ENCODE measurements at regions not wholly inside any gene's neighbourhood (a gene's known extent, or its start where the extent isn't known, plus 50 kb on each side); places are given as distances from the start of the nearest gene placed in this dataset.

GRCh38 chrX:87067795-87068369 is 449.7 kb upstream of the KLHL4 start:
- TF ChIP-seq POLR2A (IDR thresholded peaks at IDR 0.05; ENCODE audit: low read length) = no peak
- TF ChIP-seq GATA1 (IDR thresholded peaks at IDR 0.05; ENCODE audit: low read depth, low read length) = no peak
